ENCODE measurements at regions not wholly inside any gene's neighbourhood (a gene's known extent, or its start where the extent isn't known, plus 50 kb on each side); places are given as distances from the start of the nearest gene placed in this dataset.

- no peak for TF ChIP-seq EZH2 (IDR thresholded peaks at IDR 0.05; ENCODE audit: borderline replicate concordance, low read depth, low read length, poor library complexity, severe bottlenecking)
- TF ChIP-seq CTCF (conservative IDR thresholded peaks at IDR 0.05; ENCODE audit: low read depth, low read length) = no peak
These were observed 168.5 kb upstream of the RTL1 start for GRCh38 chr14:101072070-101072469.

All from A673 (cell line).